ENCODE measurements at regions not wholly inside any gene's neighbourhood (a gene's known extent, or its start where the extent isn't known, plus 50 kb on each side); places are given as distances from the start of the nearest gene placed in this dataset.

DNA sequence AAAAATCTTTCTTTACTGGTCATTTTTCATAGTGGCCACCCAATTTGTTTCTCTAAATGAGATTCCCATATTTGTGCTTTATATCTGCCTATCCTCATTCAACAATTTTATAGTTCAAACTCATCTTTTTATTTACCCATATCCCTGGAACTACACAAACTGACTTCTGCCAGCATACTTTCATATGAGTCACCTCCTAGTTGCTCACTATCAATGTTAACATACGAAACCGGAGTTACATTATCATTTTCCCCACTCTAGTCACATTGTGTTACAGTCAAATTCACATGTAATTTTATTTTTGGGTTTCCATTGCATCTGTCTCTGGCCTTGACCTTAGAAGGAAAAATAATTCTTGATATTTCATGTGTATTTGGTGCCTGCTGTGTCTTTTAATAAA lies 499.4 kb downstream of the MAFB start:
- no peak overlapping the region for H3K4me3 ChIP-seq (ENCODE audit: insufficient read depth, low read length, poor library complexity, severe bottlenecking)
- H3K9ac ChIP-seq (ENCODE audit: low read length) = no peak overlapping the region
- no peak overlapping the region for H3K27ac ChIP-seq (ENCODE audit: low read depth, low read length)
- no peaks in the 10 kb centered on the region for H3K9me3 ChIP-seq (ENCODE audit: insufficient read depth, low read length)
- no peak for TF ChIP-seq EZH2phosphoT487 (conservative IDR thresholded peaks at IDR 0.05; ENCODE audit: low read length)
- TF ChIP-seq, protein P1, sequence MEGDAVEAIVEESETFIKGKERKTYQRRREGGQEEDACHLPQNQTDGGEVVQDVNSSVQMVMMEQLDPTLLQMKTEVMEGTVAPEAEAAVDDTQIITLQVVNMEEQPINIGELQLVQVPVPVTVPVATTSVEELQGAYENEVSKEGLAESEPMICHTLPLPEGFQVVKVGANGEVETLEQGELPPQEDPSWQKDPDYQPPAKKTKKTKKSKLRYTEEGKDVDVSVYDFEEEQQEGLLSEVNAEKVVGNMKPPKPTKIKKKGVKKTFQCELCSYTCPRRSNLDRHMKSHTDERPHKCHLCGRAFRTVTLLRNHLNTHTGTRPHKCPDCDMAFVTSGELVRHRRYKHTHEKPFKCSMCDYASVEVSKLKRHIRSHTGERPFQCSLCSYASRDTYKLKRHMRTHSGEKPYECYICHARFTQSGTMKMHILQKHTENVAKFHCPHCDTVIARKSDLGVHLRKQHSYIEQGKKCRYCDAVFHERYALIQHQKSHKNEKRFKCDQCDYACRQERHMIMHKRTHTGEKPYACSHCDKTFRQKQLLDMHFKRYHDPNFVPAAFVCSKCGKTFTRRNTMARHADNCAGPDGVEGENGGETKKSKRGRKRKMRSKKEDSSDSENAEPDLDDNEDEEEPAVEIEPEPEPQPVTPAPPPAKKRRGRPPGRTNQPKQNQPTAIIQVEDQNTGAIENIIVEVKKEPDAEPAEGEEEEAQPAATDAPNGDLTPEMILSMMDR (IDR thresholded peaks at IDR 0.05; ENCODE audit: insufficient read depth, low read length, poor library complexity, severe bottlenecking) = no peak
- H2AFZ ChIP-seq (ENCODE audit: low read depth, low read length, severe bottlenecking) = no peak overlapping the region
- H3K79me2 ChIP-seq (ENCODE audit: insufficient read depth, low read length) = no peaks in the 10 kb centered on the region
- no peaks in the 10 kb centered on the region for H3F3A ChIP-seq (ENCODE audit: insufficient read depth)
- no peaks in the 10 kb centered on the region for H3K36me3 ChIP-seq (ENCODE audit: low read length)
- 0 out of 2 replicates have a peak, but pooled peaks cover 2% of the 10 kb centered on the region for H4K20me1 ChIP-seq (ENCODE audit: low read depth, low read length)
- H3K9me2 ChIP-seq (replicated peaks; ENCODE audit: insufficient read depth, low read length) = no peaks in the 10 kb centered on the region
- H3K4me2 ChIP-seq (ENCODE audit: low read depth, low read length, poor library complexity, severe bottlenecking) = no peak overlapping the region
- H3K27me3 ChIP-seq (ENCODE audit: low read length) = no peaks in the 10 kb centered on the region

DNA sequence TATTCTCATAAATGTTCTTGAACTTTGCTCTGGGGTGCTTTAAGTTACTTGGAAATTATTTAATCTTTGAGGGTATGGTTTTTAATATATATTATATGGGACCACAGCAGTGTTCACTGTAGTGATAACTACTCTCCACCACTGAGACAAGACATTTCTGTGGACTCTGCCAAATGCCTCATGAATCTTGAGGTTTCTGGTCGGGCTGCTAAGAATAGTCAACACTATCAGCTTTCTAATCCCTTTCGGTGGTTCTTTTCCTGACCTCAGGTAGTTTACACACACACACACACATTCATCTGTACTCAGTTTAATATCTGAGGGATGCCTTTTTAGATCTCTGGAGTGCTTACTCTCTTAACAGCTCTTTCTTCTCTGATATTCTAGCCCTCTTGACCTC lies 500.7 kb downstream of the MAFB start:
- no peaks in the 10 kb centered on the region for H3F3A ChIP-seq (ENCODE audit: insufficient read depth)
- no peak for TF ChIP-seq EZH2phosphoT487 (conservative IDR thresholded peaks at IDR 0.05; ENCODE audit: low read length)
- TF ChIP-seq, protein P1 (IDR thresholded peaks at IDR 0.05; ENCODE audit: insufficient read depth, low read length, poor library complexity, severe bottlenecking) = no peak
- no peaks in the 10 kb centered on the region for H3K79me2 ChIP-seq (ENCODE audit: insufficient read depth, low read length)
- no peaks in the 10 kb centered on the region for H3K9me3 ChIP-seq (ENCODE audit: insufficient read depth, low read length)
- H3K9ac ChIP-seq (ENCODE audit: low read length) = no peak overlapping the region
- no peak overlapping the region for H3K27ac ChIP-seq (ENCODE audit: low read depth, low read length)
- no peaks in the 10 kb centered on the region for H3K36me3 ChIP-seq (ENCODE audit: low read length)
- H2AFZ ChIP-seq (ENCODE audit: low read depth, low read length, severe bottlenecking) = no peak overlapping the region
- H3K4me3 ChIP-seq (ENCODE audit: insufficient read depth, low read length, poor library complexity, severe bottlenecking) = no peak overlapping the region
- 0 out of 2 replicates have a peak, but pooled peaks cover 2% of the 10 kb centered on the region for H4K20me1 ChIP-seq (ENCODE audit: low read depth, low read length)
- H3K9me2 ChIP-seq (replicated peaks; ENCODE audit: insufficient read depth, low read length) = no peaks in the 10 kb centered on the region
- no peak overlapping the region for H3K4me2 ChIP-seq (ENCODE audit: low read depth, low read length, poor library complexity, severe bottlenecking)
- no peaks in the 10 kb centered on the region for H3K27me3 ChIP-seq (ENCODE audit: low read length)

DNA sequence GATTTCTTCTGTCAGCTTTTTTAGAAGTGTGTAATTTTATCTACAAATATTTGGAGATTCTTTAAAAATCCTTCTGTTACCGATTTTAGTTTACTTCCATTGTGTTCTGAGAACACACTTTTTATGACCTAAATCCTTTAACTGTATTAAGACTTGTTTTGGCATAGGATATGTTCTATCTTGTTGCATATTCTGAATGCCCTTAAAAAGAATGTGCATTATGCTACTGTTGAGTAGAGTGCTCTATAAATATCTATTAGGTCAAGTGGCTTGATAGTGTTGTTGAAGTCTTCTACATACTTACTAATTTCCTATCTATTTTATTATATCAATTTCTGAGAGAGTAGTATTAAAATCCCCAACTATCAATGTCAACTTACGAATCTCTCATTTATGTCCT lies 502.2 kb downstream of the MAFB start:
- Histone ChIP-seq H3K36me3 (ENCODE audit: low read length) (no peaks in the 10 kb centered on the region), H3K4me3 (ENCODE audit: insufficient read depth, low read length, poor library complexity, severe bottlenecking) (no peak overlapping the region), H3K79me2 (ENCODE audit: insufficient read depth, low read length) (no peaks in the 10 kb centered on the region), H4K20me1 (ENCODE audit: low read depth, low read length) (0 out of 2 replicates have a peak, but pooled peaks cover 2% of the 10 kb centered on the region), H3K9me2 (replicated peaks; ENCODE audit: insufficient read depth, low read length) (no peaks in the 10 kb centered on the region), H3K4me2 (ENCODE audit: low read depth, low read length, poor library complexity, severe bottlenecking) (no peak overlapping the region), H2AFZ (ENCODE audit: low read depth, low read length, severe bottlenecking) (no peak overlapping the region), H3K9me3 (ENCODE audit: insufficient read depth, low read length) (no peaks in the 10 kb centered on the region), H3F3A (ENCODE audit: insufficient read depth) (no peaks in the 10 kb centered on the region), H3K27ac (ENCODE audit: low read depth, low read length) (no peak overlapping the region), H3K27me3 (ENCODE audit: low read length) (no peaks in the 10 kb centered on the region), H3K9ac (ENCODE audit: low read length) (no peak overlapping the region)
- TF ChIP-seq EZH2phosphoT487 (conservative IDR thresholded peaks at IDR 0.05; ENCODE audit: low read length) = no peak
- TF ChIP-seq, protein P1 (IDR thresholded peaks at IDR 0.05; ENCODE audit: insufficient read depth, low read length, poor library complexity, severe bottlenecking) = no peak

Data from SU-DHL-6 (cell line).